Fibroblast of pulmonary artery (primary cell): ENCODE measurements at regions not wholly inside any gene's neighbourhood (a gene's known extent, or its start where the extent isn't known, plus 50 kb on each side); places are given as distances from the start of the nearest gene placed in this dataset.
"Not testable (repeated sequence)": the region's sequence is repeated elsewhere in the genome, so short reads cannot be mapped to it uniquely, and the experiment has no call there.

Experiments used
- DNase-seq: peaks from one replicate; pipeline ENCODE4 v3.0.0-alpha.2; 2010; ENCODE audit warnings: low read depth
- H3K4me3 ChIP-seq: replicated peaks from 2 replicates; pipeline ENCODE4 v1.5.1; 2011; ENCODE audit warnings: low read depth, mild to moderate bottlenecking, control low read depth, low read length, moderate library complexity
- CTCF ChIP-seq: IDR thresholded peaks from 2 replicates; pipeline ENCODE4 v1.5.1; 2011; ENCODE audit warnings: mild to moderate bottlenecking, control low read depth, low read length, inconsistent platforms; ENCODE audit errors: missing control alignments

- no peak overlapping the region for H3K4me3 ChIP-seq
- DNase-seq, result no peak
- TF ChIP-seq CTCF, result no peak
Measured at GRCh38 chr6:21756487-21756886, 162.9 kb downstream of the SOX4 start.

GRCh38 chr6:21757392-21757791 is 163.8 kb downstream of the SOX4 start:
- DNase-seq, H3K4me3 ChIP-seq: not testable (repeated sequence)

- no peak for TF ChIP-seq CTCF
- no peak for DNase-seq
- no peak overlapping the region for H3K4me3 ChIP-seq
Measured at GRCh38 chr6:21759721-21760120, 166.2 kb downstream of the SOX4 start.

- not testable (repeated sequence) for H3K4me3 ChIP-seq, DNase-seq
Measured at GRCh38 chr6:21761053-21761730, 167.6 kb downstream of the SOX4 start.

- no peak for TF ChIP-seq CTCF
- DNase-seq, result no peak
- H3K4me3 ChIP-seq, result no peak overlapping the region
Measured at GRCh38 chr6:21764989-21765388, 171.4 kb downstream of the SOX4 start.

- H3K4me3 ChIP-seq, result no peak overlapping the region
- TF ChIP-seq CTCF, result no peak
- DNase-seq, result peak; percentile 75
Measured at GRCh38 chr6:21767891-21768648, 174.5 kb downstream of the SOX4 start.

- no peak for TF ChIP-seq CTCF
- DNase-seq, result peak; percentile 98
Measured at GRCh38 chr6:21769405-21769861, 175.9 kb downstream of the SOX4 start.

GRCh38 chr6:21769968-21770367 is 176.4 kb downstream of the SOX4 start:
- no peak for TF ChIP-seq CTCF
- DNase-seq, result no peak
- no peak overlapping the region for H3K4me3 ChIP-seq

More at GRCh38 chr6:21769405-21769861, 175.9 kb downstream of the SOX4 start:
- no peak overlapping the region for H3K4me3 ChIP-seq
